ENCODE measurements at regions not wholly inside any gene's neighbourhood (a gene's known extent, or its start where the extent isn't known, plus 50 kb on each side); places are given as distances from the start of the nearest gene placed in this dataset.

DNA sequence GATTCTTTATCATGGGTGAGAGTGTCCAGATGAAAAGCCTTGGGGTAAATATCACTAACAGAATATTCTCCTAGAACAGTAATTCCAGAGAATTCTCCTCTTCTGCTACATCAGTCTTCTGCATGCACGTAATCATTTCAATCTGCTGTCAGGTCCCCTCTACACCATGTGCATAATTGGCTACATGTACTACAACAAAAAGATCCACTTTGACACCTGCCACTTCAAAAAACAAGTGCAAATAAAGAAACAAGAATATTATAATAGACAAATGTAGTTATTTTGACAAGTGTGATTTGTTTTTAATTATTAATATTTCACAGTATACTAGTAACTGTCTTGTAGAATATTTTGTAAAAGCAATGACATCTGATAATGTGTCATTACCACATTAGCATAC lies 154.2 kb downstream of the SAMD5 start:
- TF ChIP-seq, protein P1, sequence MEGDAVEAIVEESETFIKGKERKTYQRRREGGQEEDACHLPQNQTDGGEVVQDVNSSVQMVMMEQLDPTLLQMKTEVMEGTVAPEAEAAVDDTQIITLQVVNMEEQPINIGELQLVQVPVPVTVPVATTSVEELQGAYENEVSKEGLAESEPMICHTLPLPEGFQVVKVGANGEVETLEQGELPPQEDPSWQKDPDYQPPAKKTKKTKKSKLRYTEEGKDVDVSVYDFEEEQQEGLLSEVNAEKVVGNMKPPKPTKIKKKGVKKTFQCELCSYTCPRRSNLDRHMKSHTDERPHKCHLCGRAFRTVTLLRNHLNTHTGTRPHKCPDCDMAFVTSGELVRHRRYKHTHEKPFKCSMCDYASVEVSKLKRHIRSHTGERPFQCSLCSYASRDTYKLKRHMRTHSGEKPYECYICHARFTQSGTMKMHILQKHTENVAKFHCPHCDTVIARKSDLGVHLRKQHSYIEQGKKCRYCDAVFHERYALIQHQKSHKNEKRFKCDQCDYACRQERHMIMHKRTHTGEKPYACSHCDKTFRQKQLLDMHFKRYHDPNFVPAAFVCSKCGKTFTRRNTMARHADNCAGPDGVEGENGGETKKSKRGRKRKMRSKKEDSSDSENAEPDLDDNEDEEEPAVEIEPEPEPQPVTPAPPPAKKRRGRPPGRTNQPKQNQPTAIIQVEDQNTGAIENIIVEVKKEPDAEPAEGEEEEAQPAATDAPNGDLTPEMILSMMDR (IDR thresholded peaks at IDR 0.05; ENCODE audit: control extremely low read depth in 1 of 3, insufficient read depth in 1 of 3, low read depth in 1 of 3, low read length in 3 of 3) = no peak
- TF ChIP-seq SIRT6 (IDR thresholded peaks at IDR 0.05; ENCODE audit: low read length) = no peak
- no peak for TF ChIP-seq USF2 (IDR thresholded peaks at IDR 0.05; ENCODE audit: low read length)
- no peak for TF ChIP-seq SRF (IDR thresholded peaks at IDR 0.05; ENCODE audit: low read depth, low read length)

All from H1 (cell line).